GM18511 (cell line): ENCODE measurements at regions not wholly inside any gene's neighbourhood (a gene's known extent, or its start where the extent isn't known, plus 50 kb on each side); places are given as distances from the start of the nearest gene placed in this dataset.
A peak's percentile ranks its signal among the peaks of the same experiment; 100 is the strongest.

Experiments used
- ATAC-seq: cut with Tn5 transposase; IDR thresholded peaks from one replicate; pipeline ENCODE4 v1.9.1; 2021; ENCODE audit warnings: mild to moderate bottlenecking, moderate library complexity; ENCODE audit not compliant: unreplicated experiment

DNA sequence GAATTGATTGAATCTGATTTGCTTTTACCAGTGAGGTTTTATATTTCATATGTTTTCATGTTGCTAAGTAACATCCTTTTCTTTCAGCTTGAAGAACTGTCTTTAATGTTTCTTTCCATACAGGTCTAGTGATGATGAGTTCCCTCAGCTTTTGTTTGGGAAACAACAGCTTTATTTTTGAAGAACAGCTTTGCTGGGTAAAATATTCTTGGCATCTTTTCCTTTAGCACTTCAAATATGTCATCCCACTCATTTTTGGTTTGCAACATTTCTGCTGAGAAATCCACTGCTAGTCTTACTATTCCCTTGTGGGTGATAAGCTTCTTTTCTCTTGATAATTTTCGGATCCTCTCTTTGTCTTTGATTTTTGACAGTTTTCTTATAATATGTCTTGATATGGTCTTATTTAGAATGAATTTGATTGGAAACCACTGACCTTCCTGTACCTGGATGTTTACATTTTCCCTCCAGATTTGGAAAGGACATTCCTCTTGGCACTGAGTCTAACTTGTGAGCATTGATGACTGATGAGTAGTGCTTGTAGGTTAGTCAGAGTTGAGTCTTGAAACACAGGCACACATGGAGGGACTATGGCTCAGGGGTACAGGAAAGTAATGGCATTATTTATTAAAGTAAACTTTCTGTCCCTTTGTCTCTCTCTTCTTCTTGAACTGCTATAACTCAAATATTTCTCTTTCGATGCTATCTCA is 220.3 kb downstream of the SPATA31D1 start:
- ATAC-seq, result no peak

DNA sequence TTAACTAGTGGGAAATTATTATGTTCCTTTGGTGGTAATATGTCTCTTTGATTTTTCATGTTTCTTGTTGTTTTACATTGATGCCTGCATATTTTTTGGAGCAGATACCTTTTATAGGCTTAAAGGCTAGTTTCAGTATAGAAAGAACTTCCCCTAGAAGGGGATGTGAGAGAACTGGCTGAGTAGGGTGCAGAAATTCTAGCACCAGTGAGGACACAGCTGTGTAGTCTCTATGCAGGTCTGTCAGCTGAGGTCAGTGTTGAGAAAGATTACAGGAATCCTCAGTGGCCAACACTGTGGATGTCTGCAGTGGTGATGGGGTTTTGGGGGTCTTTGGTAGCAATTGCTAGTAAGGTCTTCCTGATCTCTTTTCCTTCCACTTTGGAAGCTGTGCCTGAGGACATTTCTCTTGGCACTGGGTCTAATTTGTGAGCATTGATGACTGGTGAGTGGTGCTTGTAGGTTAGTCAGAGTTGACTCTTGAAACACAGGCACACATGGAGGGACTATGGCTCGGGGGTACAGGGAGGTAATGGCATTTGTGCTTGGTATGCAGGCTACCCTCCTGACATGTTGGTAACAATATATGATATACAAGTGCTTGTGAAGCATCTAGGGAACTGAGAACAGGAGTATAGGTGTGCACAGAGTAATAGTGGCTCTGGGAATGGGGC is 221.4 kb downstream of the SPATA31D1 start:
- ATAC-seq, result peak; percentile 63

DNA sequence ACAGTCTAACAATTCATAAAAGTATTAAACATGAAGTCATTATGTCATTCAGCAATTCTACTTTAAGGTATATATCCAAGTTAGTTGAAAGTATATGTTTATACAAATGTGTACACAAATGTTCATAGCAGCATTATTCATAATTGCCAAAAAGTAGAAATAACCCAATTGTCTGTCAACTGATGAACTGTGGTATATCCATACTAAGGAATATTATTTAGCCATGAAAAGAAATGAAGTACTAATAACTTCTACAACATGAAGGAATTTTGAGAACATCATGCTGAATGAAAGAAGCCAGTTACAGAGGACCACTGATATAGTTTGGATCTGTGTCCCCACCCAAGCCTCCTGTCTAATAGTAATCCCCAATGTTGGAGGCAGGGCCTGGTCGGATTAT is 224.3 kb downstream of the SPATA31D1 start:
- no peak for ATAC-seq

DNA sequence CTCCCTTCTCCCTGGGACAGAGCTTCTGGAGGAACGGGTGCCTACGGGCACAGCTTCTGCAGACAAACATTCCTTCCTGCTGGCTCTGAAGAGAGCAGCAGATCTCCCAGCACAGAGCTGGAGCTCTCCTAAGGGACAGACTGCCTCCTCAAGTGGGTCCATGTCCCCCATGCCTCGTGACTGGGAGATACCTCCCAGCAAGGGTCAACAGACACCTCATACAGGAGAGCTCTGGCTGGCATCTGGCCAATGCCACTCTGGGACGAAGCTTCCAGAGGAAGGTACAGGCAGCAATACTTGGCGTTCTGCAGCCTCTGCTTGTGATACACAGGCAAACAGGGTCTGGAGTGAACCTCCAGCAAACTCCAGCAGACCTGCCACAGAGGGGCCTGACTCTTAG is 227.9 kb downstream of the SPATA31D1 start:
- no peak for ATAC-seq

DNA sequence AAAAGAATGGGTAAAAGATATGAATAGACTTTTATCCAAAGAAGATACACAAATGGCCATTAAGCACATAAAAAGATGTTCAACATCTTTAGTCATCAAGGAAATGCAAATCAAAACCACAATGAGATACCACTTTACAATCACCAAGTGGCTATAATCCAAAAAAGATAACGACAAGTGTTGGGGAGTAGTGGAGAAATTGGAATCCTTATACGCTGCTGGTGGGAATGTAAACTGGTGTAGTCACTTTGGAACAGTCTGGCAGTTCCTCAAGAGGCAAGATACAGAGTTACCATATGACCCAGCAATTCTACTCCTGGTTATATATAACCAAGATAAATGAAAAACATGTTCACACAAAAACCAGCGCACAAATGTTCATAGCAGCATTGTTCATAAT is 234.9 kb downstream of the SPATA31D1 start:
- ATAC-seq, result no peak

DNA sequence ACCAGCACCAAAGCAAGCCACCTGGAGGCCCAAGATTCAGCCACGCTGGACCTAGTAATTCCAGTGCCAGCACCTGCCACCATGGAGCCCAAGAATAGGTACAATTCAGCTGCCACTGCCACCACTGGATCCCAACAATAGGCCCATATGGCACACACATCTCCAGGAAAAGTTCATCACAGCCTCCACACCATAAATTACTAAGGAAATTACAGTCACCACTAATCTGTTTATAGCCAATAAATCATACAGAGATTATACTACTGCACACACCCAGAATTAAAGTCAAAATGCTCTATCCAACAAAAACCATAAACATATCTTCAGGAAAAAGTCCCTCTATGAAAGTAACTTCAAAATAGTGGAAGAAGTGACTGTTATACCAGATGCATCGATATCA is 242.8 kb downstream of the SPATA31D1 start:
- no peak for ATAC-seq

DNA sequence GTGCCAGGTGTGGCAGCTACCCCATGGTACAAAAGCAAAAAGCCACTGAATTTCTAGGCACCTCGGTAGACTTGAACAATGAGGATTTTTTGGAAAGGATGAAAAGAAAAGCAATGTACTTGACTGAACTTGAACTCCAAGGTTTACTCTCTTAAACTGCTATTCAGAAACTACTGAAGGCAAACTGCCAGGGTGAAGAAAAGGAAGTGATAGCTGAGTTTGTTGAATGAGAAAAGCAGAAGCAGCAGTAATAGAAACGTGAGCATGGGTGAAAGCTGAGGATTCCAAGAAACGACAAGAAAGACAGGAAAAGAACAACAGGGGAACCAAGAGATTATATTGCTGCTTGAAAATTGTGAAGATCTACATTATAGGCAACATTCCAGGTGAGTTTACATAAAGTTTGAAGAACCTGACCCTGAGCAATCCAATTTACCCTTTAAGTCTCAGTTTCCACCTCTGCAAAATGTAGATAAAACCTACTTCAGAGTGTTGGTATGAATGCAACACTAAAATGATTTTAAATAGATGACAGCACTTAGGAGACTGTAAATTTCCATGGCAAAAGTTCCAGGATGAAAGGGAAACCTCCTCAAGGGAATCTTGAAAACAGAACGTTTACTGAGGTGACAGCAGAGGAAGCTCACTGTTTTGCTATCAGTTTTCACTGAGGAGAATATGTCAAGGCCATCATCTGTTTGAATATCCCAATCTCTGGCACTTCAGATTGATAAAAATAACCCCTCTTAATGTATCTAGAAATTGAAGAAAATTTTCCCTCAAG is 245.8 kb downstream of the SPATA31D1 start:
- no peak for ATAC-seq

DNA sequence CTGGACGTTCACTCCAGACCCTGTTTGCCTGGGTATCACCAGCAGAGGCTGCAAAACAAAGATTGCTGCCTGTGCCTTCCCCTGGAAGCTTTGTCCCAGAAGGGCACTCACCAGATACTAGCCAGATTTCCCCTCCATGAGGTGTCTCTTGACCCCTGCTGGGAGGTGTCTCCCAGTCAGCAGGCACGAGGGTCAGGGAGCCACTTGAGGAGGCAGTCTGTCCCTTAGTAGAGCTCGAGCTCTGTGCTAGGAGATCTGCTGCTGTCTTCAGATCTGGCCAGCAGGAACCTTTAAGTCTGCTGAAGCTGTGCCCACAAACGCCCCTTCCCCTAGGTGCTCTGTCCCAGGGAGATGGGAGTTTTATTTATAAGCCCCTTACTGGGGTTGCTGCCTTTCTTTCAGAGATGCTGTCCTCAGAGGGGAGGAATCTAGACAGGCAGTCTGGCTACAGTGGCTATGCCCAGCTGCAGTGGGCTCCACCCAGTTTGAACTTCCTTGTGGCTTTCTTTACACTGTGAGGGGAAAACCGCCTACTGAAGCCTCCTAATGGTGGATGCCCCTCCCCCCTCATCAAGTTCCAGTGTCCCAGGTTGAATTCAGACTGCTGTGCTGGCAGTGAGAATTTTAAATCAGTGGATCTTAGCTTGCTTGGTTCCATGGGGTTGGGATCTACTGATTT is 253.9 kb downstream of the SPATA31D1 start:
- ATAC-seq, result no peak

DNA sequence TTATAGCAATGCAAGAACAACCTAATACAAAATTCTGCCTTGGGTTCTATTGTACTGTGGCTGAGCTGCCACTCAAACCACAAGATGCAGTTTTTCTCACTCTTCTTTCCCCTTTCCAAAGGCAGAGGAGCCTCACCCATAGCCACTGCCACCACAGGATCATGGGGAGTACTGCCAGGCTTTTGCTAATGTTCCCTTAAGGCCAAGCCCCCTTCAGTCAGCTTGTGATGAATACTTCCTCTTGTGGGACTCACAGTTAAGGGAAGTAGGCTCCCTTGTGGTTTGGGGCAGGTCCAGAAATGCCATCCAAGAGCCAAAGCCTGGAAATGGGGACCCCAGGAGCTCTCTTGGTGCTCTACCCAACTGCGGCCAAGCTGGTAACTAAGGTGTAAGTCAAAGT is 258.7 kb downstream of the SPATA31D1 start:
- ATAC-seq, result no peak

DNA sequence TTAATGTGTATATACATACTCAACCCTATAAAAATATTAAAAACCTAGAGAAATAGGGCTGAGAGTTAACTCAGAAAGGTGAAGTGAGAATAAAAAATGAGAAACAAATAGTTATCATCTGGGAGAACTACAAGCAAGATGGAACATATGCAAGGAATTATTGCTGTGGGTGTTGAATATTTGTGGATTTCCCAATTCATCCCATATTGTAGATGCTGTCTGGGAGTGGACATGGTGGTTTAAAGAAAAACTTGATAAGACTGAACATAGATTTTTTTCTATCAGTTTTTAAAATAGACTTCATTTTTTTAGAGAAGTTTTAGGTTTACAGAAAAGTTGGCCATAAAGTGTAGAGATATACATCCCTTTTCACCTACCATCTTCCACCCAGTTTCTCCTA is 263.5 kb downstream of the SPATA31D1 start:
- ATAC-seq, result no peak

DNA sequence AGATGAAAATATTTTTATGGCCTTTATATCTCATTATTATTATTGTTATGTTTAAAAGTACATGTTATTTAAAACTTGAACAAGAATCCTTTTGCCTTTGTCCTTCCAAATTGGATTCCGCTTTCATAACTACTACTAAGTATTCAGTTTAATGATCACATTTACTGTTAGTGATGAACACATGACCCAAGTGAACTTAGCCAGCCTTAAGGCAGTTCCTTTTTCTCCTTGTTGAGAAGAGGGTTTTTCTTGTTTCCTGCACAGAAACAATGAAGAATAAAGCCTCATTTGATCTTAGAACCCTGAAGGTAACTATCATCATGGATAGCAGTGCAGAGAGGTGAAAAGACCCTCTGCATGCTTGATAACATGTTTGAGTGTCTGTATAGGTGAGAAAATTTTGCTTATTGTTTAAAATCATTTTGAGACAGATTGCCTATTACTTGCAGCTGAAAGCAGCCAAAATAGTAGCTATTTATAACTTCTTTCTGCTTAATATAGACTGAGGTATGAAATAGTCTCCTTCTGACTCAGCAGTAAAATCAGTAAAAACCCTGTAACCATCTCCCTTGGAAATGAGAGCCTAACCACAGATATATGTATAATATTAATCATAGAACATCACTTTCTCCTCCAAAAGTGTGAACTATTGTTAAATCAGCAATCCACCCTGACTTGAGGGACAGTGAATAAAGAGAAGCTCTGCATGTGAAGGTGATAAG is 266.2 kb downstream of the SPATA31D1 start:
- ATAC-seq, result peak; percentile 56

DNA sequence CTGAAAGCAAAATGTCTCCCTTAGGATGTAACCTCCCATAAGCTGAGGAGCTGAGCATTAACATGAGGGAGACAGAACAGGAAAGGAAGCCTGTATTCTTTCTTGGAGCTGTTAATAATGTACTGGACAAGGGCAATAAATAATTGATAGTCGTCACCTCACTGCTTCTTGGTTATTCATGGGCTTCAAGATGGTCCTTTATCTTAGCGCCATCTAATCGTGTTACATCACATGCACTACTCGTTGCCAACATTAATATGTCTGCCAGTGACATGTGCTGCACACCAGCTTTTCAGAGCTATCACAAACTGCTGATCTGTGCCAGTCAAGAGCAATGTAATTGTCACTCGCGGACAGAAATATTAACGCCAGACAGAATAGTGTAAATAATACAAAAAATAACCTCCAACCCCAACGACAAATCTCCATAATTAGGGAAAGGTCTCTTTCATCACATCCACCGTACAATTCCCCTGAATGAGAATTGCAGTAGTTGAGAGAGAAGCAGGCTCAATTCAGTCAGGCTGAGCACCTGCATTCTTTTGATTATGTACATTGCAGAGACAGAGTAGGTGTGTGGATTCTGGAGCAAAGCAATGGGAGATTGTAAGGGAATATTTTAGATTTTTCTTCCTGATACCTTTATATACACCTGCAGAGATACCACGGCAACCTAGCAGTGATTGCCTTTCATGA is 267.1 kb downstream of the SPATA31D1 start:
- no peak for ATAC-seq

DNA sequence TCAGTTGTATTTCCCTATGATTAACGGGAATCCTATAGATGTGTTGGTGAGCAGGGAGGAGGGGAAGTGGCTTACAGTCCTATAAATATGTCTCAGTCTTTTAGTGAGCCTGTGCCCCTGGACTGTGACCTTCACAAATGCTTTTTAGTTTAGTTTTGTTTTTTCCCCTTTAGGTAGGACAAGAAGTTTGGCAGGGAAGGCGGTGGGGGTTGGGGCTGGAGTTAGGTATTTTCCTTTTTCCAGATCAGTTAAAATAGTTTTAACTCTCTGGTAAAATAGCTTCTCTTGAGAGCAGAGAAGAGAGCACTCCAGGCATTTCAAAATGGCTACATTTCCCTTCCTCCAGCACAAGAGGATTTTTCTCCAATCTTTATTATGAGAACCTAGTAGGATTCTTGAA is 272.1 kb downstream of the SPATA31D1 start:
- no peak for ATAC-seq

DNA sequence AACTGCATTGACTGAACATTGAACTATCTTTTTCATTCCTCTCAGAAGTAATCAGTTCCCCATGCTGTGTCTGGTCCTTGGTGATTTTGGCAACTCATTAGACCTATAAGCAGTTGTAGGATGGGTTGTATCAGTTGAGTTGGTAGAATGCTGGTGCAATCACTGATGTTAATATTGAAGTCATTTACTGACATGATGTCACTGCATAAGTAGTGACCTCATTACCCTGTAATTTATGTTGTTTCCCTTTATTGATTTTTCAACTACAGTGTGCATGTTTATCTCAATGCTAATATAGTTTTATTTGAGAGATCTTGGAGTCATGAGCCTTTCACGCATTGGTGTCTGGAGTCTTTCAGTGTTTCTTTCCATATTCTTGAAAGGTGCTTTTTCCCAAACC is 275.0 kb downstream of the SPATA31D1 start:
- no peak for ATAC-seq

DNA sequence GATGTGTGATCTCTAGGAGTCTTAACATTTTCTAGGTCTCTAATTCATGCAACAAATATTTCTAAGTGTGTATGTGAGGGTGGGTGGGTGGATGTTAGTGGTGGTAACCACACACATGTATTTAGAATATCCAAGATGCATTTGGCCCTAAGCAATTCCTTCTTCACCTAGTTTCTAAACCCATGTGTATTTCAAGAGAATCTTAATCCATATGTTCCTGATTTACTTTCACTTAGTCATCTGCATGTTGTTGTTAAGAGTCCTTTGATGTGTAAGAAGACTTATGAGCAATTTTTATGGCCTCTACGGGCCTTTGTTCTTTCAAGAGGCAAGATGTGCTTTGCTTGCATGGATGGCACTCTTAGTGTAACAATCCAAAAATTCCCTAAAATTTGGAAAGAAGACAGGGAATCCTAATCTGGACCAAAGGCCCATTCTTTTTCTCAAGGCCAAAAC is 282.6 kb downstream of the SPATA31D1 start:
- no peak for ATAC-seq

DNA sequence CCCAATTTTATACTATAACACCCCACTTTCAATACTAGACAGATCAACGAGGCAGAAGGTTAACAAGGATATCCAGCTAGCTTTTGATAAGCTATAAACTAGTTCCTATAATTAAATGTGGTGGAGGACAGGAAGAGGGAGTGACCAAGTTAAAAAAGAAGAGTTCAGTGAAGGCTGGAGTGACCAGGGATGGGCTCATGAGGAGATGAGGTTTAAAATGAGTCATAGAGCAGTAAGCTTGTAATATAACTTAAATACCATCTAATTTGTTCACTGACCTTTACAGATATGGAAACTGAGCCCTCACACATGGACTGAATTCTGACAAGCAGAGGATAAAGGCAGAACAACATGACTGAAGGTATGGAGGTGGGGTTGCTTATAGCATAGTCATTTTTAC is 284.5 kb downstream of the SPATA31D1 start:
- ATAC-seq, result no peak

DNA sequence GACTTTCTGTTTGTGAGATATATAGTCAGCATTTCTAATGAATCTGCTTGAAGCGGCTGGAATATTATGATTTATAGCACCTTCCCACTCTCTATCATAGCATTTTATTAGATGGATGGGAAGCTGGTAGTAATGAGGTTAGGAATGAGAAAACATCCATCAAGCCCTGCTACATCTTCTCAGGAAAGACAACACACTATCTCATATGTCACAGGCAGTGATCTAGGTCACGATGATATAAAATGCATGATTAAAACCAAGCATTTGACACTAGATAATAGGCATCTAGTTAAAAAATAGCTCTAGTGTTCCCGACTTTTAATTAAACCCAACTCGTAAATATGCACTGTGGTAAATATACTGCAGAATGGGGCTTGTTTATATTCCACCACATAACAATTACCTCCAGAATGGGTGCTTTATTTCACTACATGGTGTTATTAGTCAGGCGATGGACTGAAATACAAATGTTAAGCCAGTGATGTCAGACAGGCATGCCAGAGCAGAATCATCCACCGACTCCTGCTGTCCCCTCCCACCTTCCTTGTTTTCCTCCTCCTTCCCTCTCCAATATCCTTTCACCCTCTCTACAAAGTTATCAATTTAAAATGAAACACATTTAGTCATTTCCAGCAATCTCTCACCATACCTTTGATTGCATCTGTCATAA is 286.8 kb downstream of the SPATA31D1 start:
- no peak for ATAC-seq

DNA sequence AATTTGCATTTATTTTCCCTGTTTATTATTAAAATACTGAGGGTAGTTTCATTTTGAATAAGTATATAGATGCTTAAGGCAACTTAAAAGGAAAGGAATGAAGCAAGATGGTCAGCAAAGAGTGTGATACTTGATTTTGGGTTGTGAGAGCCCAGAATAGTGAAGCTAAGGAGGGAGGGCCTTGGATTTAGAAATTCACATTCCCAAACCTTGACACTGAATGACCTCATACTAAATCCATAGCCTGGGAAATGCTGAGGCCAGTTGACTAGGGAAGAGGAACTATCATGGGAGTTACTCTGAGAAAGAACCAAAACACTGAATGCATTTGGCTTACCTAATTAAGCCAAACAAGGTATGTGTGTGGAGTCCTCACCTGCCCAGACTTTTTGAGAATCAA is 292.5 kb downstream of the SPATA31D1 start:
- ATAC-seq, result no peak

DNA sequence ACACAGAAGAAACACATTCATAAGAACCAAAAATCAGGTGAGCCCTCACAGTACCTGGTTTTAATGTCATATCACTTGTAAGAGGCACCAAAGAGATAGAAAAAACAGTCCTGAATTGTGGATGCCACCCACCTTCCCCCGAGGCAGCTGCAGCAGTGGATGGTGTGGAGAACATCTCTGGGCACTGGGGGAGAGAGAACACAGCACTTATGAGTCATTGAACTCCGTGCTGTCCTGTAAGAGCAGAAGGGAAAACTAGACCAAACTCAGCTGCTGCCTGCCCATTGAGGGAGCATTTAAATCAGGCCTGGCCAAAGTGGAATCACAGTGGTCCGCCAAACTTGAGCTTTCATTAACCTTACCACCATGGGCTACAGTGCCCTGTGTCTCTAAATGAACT is 296.2 kb downstream of the SPATA31D1 start:
- ATAC-seq, result no peak

DNA sequence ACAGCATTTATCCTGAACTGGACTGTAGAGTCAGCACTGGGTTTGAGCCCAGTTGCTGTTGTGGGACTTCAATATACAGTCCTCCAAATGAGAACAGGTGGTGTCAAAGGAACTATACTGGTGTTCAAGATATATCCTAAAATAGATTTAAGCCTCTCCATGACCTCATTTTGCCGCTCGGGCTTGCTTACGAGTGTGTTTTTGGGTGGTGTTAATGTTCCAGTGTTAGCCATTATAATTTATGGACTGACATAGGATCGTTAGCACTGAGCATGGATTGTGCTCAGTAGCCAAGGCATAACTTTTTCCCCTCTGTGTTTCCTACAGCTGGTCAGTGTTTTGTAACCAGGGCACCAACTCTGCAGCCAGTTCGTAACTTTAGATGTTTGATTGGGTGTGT is 306.6 kb downstream of the SPATA31D1 start:
- no peak for ATAC-seq
